ENCODE measurements at regions not wholly inside any gene's neighbourhood (a gene's known extent, or its start where the extent isn't known, plus 50 kb on each side); places are given as distances from the start of the nearest gene placed in this dataset.
"Not testable (repeated sequence)": the region's sequence is repeated elsewhere in the genome, so short reads cannot be mapped to it uniquely, and the experiment has no call there.

GRCh38 chr5:39526914-39527477 is 102.2 kb upstream of the DAB2 start:
- DNase-seq: no peak

GRCh38 chr5:39525781-39526180 is 101.0 kb upstream of the DAB2 start:
- not testable (repeated sequence) for DNase-seq

GRCh38 chr5:39525271-39525670 is 100.5 kb upstream of the DAB2 start:
- DNase-seq: no peak

DNA sequence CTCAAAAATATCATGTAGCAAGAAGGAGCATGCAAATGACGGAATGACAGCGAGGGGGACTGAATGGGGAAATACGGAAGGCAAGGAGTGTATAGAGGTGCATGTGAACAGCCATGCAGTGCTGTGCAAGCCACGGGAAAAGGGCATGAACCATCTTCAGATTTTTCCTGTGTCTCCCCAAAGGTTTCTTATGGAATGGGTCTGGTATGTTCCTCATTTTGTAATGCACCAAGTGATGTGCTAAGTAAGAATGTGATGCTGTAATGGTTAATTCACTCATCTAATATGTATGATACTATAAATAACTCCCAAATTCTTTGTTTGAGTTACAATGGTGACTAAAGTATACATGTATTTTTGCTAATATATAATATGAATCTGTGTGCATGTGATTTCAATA is 99.0 kb upstream of the DAB2 start:
- no peak for DNase-seq

DNA sequence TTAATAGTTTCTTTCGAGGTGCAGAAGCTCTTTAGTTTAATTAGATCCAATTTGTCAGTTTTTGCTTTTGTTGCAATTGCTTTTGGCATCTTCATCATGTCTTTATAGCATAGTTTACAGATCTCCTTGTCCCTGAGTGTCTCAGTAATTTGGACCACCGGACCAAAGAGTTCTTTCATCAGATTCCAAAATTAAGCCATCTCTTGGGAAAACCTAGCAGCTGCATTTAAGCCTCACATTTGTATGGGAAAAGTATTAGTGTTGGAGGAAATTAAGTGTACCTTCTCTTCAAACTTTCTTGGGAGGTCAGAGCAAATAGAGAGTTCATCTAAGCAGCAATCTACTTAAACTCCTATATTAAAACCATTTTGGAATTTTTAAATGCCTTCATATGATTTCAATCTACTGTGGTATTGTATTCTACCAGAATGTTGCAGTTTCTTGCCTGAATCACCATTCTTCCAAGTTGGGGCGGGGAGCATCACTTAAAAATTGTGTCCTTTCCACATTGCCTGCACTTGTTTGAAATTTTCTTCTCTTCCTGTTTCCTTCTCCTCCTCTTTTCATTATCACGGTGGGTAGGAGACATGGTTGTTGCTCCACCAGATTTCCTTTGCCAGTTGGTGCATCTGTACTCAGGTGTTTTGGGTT is 97.3 kb upstream of the DAB2 start:
- DNase-seq: no peak

GRCh38 chr5:39521098-39521860 is 96.5 kb upstream of the DAB2 start:
- no peak for DNase-seq

DNA sequence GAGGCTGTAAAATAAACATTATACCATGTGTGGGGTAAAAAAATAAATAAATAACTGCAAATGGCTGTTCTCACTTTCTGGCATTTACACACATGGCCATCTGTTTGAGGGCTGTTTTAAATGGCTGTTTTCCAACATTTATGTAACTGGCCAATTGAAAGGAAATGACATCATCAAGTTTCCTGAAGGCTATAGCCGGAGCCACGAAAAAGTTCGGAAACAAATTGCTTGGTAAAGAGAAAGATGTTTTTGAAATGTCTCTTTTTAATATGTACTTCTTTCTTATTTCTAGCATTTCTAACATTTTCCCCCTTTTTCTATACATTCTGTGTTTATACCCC is 95.4 kb upstream of the DAB2 start:
- no peak for DNase-seq

GRCh38 chr5:39519566-39520231 is 94.9 kb upstream of the DAB2 start:
- no peak for DNase-seq

GRCh38 chr5:39519079-39519478 is 94.3 kb upstream of the DAB2 start:
- no peak for DNase-seq

GRCh38 chr5:39518516-39518915 is 93.7 kb upstream of the DAB2 start:
- no peak for DNase-seq

DNA sequence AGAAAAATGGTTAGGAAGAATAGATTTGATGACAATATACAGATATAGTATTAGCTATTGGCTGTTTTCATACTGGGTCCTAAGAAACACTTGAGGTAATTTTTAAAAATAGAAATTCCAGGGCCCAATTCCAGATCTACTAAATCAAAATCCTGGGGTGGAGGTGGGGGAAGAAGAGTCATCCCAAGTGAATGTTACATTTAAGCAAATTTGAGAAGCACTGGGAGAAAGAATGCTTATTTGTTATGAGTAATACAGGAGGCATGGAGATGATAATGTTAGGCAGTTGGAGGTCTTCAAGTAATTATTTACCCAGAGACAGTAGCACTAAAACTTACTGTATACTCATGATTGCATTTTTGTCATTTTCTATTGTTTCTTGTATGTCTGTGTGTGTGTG is 93.0 kb upstream of the DAB2 start:
- DNase-seq: no peak

GRCh38 chr5:39515881-39516280 is 91.1 kb upstream of the DAB2 start:
- no peak for DNase-seq

DNA sequence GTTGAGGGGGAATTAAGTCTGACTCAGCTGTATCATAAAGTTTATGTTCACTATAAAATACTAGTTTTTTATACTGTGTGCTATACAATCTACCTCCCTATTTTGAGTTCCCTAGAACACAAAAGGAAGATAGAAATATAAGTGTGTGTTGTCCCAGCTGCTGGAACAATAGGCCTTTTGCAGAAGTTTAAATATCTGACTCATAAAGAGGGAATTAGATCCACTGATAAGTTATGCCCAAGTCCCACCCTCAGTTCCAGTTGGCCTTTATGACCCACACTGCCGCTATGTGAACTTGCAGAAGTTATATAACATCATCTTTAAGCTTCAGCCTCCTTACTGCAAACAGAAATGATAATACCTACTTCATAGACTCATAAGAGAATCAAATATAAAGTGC is 88.5 kb upstream of the DAB2 start:
- no peak for DNase-seq

- no peak for DNase-seq
Measured at GRCh38 chr5:39506211-39506610, 81.4 kb upstream of the DAB2 start.

GRCh38 chr5:39505791-39506190 is 81.0 kb upstream of the DAB2 start:
- no peak for DNase-seq

DNA sequence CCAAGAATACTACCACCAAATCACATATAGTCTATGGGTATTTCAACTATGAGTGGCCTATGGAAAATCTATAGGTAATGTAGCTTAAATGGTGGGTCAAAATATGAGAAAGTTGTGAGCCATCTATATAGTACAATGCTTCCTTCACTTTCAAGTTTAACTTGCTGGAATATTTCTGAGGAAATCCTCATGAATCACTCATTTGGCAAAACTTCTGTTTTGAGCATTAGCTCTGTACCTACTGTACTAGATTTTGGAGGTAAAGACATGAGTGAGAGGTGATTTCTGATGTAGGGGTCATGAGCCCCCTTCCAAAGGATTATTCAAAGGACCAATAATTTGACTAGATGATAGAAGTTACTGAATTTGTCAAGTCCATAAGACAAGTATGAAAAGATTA is 80.6 kb upstream of the DAB2 start:
- no peak for DNase-seq

DNA sequence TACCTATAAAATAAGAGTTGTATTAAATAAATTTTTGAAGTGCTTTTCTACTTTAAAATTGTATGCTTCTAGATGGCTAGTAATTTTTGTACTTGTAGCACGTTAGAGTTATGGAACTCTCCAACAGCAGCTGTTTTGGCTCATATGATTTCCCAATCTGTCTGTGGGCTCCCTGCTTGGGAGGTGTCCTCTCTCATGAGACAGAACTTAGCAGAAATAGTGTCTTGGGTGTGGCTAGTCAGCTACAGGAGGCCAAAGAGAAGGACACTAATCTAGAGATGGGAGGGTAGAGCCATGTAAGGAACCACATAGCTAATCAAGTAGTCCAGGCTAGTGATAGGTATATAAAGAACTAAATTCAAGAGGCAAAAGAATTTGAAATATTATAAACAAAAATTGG is 78.4 kb upstream of the DAB2 start:
- no peak for DNase-seq

DNA sequence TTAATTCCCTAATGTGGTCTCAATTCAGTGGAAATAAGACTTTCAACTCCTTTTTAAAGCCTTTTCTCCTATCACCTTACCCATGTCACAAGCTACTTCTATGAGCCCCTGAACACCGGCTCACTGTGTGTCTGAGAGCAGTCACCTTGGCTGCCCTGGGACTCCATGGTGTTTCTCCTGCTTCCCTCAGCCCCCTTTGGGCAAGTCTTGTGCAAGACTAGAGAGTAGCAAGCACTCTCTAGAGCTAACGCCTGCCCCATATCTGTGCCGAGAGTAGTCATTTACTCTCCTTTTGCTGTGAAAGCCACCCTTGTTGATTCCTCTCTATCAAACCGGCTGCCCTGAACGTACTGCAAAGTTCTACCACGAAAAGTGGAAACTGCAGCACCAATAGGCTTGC is 77.9 kb upstream of the DAB2 start:
- DNase-seq: no peak

DNA sequence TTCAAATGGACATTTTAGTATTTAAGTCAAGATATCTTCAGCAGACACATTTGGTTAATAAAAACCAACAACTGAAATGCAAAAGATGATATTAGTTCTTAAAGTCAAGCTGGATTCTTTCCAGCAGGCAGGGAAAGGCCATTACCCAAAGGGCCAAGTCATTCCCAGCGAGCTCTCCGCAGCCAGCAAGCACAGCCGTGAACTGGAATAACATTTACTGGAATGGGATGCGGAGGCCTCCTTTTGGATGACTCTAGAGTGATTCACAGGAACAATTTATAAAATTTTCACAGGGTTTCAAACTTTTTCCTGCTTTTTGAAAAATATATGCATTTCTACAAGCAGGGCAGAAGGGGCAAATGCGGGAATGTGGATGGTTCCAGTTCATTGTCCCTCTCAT is 76.6 kb upstream of the DAB2 start:
- no peak for DNase-seq

GRCh38 chr5:39500551-39501175 is 75.9 kb upstream of the DAB2 start:
- DNase-seq: no peak

GRCh38 chr5:39498278-39498952 is 73.6 kb upstream of the DAB2 start:
- DNase-seq: no peak

DNA sequence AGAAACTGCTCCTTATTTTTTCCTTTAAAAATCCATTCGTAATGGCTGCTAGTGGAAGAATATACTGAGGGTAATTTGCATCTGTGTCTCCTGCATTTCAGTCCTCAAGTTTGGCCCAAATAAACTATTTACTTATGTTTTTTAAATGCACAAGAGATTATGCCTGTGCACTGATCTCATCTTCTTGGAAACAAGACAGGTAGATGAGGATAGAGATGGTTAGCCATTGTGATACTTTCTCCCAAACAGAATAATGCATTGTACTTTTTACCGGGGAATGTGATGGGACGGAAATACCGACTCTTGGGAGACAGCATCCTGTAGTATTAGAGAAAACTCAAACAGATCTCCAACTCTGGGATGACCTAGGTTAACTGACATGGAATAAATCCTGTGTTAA is 72.5 kb upstream of the DAB2 start:
- DNase-seq: no peak

DNA sequence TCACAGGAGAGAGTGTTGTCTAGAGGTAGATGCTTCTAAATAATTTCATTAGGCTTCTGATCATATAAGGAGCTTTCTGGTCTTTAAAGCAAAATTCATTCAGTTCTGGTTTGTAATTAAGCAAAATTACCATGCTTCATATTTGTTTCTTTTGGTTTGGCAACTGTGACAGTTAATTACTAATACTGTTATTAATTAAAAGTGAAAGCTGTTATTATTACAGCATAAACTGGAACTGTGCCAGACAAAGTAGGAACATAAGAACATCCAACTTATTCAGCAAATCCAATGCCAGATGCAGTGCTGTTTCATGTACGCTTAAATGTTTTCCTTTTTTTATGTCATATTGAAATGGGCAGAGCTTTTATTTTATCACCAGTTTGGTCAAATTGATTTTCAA is 70.4 kb upstream of the DAB2 start:
- no peak for DNase-seq

Data from effector CD8-positive, alpha-beta T cell (primary cell).